T-helper 2 cell treated with Interferon-gamma antibody and Interleukin-4, amounts not matched to agents 5 μg/mL and 100 μg/mL, for 36 hours (primary cell): ENCODE measurements at regions not wholly inside any gene's neighbourhood (a gene's known extent, or its start where the extent isn't known, plus 50 kb on each side); places are given as distances from the start of the nearest gene placed in this dataset.

Experiments used
- DNase-seq: peaks from one replicate; pipeline ENCODE4 v3.0.0; 2021; ENCODE audit warnings: low spot score
- H3K27ac Mint-ChIP-seq: one replicate; pipeline ENCODE4 v1.8.0; 2021; ENCODE audit warnings: mild to moderate bottlenecking, mixed read lengths
- H3K27me3 Mint-ChIP-seq: one replicate; pipeline ENCODE4 v1.8.0; 2021; ENCODE audit warnings: low read depth, mixed read lengths
- H3K36me3 Mint-ChIP-seq: one replicate; pipeline ENCODE4 v1.8.0; 2021; ENCODE audit warnings: low read depth, mixed read lengths
- H3K4me1 Mint-ChIP-seq: one replicate; pipeline ENCODE4 v1.8.0; 2021; ENCODE audit warnings: low read depth, mixed read lengths
- H3K4me3 Mint-ChIP-seq: one replicate; pipeline ENCODE4 v1.8.0; 2022; ENCODE audit warnings: mild to moderate bottlenecking, moderate library complexity, mixed read lengths
- H3K9me3 Mint-ChIP-seq: one replicate; pipeline ENCODE4 v1.8.0; 2021; ENCODE audit warnings: mixed read lengths

DNA sequence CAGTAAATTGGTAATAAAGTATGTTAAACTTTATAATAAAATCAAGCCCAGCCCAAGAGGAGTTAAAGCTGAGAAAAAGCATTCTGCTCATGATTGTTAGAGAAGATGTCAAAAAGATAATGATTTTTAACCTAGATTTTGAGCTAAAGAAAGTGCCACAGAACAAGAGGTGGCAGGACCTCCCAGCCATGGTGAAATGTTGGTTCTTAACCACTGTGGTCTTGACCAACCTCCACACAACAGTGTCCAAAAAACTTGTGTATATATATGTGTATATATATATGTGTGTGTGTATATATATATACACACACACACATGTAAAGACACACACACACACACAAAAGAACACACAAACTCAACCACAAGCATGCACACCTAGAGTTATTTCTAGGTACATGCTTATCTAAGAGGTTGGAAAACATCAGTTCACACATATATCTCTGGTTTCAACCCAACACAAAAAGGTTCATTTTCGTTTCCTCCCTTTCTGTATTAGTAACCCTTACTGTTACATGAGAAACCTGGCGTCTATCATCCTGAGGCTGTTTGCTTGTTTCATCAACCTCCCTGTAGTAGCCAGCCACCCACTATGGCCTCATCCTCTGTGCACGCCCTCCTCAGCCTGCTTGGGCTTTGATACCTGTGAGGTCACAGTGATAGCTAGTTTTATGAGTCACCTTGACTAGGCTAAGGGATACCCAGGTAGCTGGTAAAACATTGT lies 631.8 kb upstream of the ID2 start:
- Mint-ChIP-seq H3K4me1 (peaks cover 38% of the 10 kb centered on the region), H3K27me3 (no peaks in the 10 kb centered on the region), H3K9me3 (peaks cover 7% of the 10 kb centered on the region), H3K27ac (peak overlapping the region; percentile 86), H3K36me3 (peaks cover 14% of the 10 kb centered on the region), H3K4me3 (peak overlapping the region; percentile 25)
- peak; percentile 82 for DNase-seq

DNA sequence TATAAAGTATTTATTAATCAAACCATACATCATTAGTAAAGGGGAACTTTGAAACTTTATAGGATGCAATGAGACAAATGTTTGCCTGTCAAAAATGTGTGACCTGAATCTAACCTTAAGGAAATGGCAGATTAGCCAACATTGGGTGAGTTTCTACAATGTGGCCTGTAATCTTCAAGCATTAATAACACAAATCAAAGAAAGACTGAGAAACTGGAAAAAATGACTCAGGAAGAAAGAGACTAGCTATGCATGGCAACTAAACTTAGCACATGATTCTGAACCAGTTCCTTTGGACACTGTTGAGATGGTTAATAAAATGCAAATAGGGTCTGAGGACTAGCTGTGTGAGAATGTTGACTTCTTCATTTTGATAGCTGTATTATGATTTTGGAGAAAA lies 628.6 kb upstream of the ID2 start:
- Mint-ChIP-seq H3K27me3 (no peaks in the 10 kb centered on the region), H3K36me3 (peaks cover 23% of the 10 kb centered on the region), H3K9me3 (peaks cover 26% of the 10 kb centered on the region), H3K4me1 (peaks cover 38% of the 10 kb centered on the region), H3K27ac (no peak overlapping the region), H3K4me3 (no peak overlapping the region)
- DNase-seq, result no peak

DNA sequence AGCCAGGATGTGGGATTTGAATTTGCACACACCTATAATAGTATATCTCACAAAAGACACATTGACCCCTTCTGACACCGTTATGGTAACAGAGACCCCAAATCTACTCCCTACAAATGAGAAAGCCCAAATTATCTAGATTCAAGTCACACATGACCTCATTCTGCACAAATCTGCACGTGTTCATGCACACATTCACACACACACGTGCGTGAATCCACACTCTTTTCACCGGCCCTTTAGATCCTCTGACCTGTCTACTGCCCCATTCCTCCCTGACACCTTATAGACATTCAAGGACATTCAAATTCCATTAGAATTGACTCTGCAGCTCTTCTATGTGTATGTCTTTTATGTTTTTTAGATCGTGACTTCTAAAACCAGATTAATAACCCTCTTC lies 627.8 kb upstream of the ID2 start:
- Mint-ChIP-seq H3K27ac (no peak overlapping the region), H3K4me3 (no peak overlapping the region), H3K27me3 (no peaks in the 10 kb centered on the region), H3K36me3 (peaks cover 23% of the 10 kb centered on the region), H3K4me1 (peaks cover 38% of the 10 kb centered on the region), H3K9me3 (peaks cover 26% of the 10 kb centered on the region)
- no peak for DNase-seq

GRCh38 chr2:8058652-8059051 lies 623.2 kb upstream of the ID2 start:
- H3K4me1 Mint-ChIP-seq, result peaks cover 20% of the 10 kb centered on the region
- peaks cover 21% of the 10 kb centered on the region for H3K9me3 Mint-ChIP-seq
- peaks cover 14% of the 10 kb centered on the region for H3K36me3 Mint-ChIP-seq
- H3K27ac Mint-ChIP-seq, result no peak overlapping the region
- no peak for DNase-seq
- no peak overlapping the region for H3K4me3 Mint-ChIP-seq
- H3K27me3 Mint-ChIP-seq, result no peaks in the 10 kb centered on the region

DNA sequence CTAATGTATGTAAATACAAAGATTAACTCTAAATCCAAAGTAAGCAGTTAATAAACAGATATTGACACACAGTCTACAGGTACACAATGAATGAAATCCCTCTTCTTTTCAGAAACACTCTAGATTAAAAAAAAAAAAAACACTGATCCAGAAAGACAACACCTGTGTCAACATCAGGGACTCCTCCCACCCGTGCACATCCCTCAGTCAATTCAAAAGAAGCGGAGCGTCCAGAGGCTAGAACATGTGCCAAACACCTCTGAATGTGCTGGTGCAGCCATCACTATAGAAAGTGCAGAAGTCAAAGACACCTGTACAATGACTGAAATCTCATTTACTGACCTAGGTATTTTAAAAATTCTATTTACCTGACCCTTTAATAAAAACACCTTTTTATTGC lies 622.6 kb upstream of the ID2 start:
- Mint-ChIP-seq H3K27me3 (no peaks in the 10 kb centered on the region), H3K4me1 (peaks cover 18% of the 10 kb centered on the region), H3K36me3 (peaks cover 17% of the 10 kb centered on the region), H3K27ac (no peak overlapping the region), H3K4me3 (no peak overlapping the region), H3K9me3 (peaks cover 27% of the 10 kb centered on the region)
- no peak for DNase-seq

DNA sequence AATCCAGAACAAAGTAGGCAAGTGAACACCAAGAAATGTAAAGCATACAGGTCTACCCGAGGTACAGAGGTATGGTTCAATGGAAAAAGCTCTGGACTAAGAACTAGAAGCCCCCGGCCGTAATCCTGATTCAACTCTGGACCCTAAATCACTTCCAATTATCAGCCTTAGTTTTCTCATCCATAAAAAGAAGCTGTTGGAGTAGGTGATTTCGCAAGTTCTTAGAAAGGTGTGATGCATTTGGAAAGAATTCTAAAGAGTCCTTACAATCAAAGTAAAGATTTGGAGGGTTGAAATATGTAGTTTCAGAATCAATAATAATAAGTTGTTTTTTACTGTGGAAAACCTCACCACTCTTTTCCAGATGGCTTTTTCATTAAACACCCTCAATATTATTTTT lies 622.1 kb upstream of the ID2 start:
- H3K9me3 Mint-ChIP-seq, result peaks cover 32% of the 10 kb centered on the region
- no peak overlapping the region for H3K27ac Mint-ChIP-seq
- H3K4me1 Mint-ChIP-seq, result peaks cover 18% of the 10 kb centered on the region
- DNase-seq, result no peak
- H3K36me3 Mint-ChIP-seq, result peaks cover 21% of the 10 kb centered on the region
- no peaks in the 10 kb centered on the region for H3K27me3 Mint-ChIP-seq
- H3K4me3 Mint-ChIP-seq, result no peak overlapping the region

GRCh38 chr2:8061219-8061618 lies 620.6 kb upstream of the ID2 start:
- no peak overlapping the region for H3K4me3 Mint-ChIP-seq
- peaks cover 18% of the 10 kb centered on the region for H3K4me1 Mint-ChIP-seq
- no peak for DNase-seq
- H3K27ac Mint-ChIP-seq, result no peak overlapping the region
- H3K27me3 Mint-ChIP-seq, result no peaks in the 10 kb centered on the region
- peaks cover 38% of the 10 kb centered on the region for H3K9me3 Mint-ChIP-seq
- H3K36me3 Mint-ChIP-seq, result peaks cover 21% of the 10 kb centered on the region

GRCh38 chr2:8064603-8065002 lies 617.3 kb upstream of the ID2 start:
- H3K4me3 Mint-ChIP-seq, result no peak overlapping the region
- H3K9me3 Mint-ChIP-seq, result peaks cover 26% of the 10 kb centered on the region
- no peaks in the 10 kb centered on the region for H3K27me3 Mint-ChIP-seq
- peaks cover 14% of the 10 kb centered on the region for H3K36me3 Mint-ChIP-seq
- no peak for DNase-seq
- H3K27ac Mint-ChIP-seq, result no peak overlapping the region
- H3K4me1 Mint-ChIP-seq, result peaks cover 9% of the 10 kb centered on the region

- Mint-ChIP-seq H3K27ac (no peak overlapping the region), H3K4me1 (peaks cover 6% of the 10 kb centered on the region), H3K4me3 (no peak overlapping the region), H3K27me3 (no peaks in the 10 kb centered on the region), H3K36me3 (peaks cover 14% of the 10 kb centered on the region), H3K9me3 (peaks cover 26% of the 10 kb centered on the region)
- no peak for DNase-seq
Observed at GRCh38 chr2:8065191-8065590, 616.7 kb upstream of the ID2 start.

- H3K36me3 Mint-ChIP-seq, result peaks cover 12% of the 10 kb centered on the region
- H3K9me3 Mint-ChIP-seq, result peaks cover 26% of the 10 kb centered on the region
- H3K27me3 Mint-ChIP-seq, result no peaks in the 10 kb centered on the region
- H3K4me3 Mint-ChIP-seq, result no peak overlapping the region
- no peak for DNase-seq
- no peak overlapping the region for H3K27ac Mint-ChIP-seq
- peaks cover 5% of the 10 kb centered on the region for H3K4me1 Mint-ChIP-seq
Observed at GRCh38 chr2:8067784-8068336, 614.0 kb upstream of the ID2 start.

- Mint-ChIP-seq H3K36me3 (peaks cover 15% of the 10 kb centered on the region), H3K9me3 (peaks cover 17% of the 10 kb centered on the region), H3K4me1 (peaks cover 15% of the 10 kb centered on the region), H3K27ac (no peak overlapping the region), H3K27me3 (no peaks in the 10 kb centered on the region), H3K4me3 (no peak overlapping the region)
- DNase-seq, result no peak
Observed at GRCh38 chr2:8072907-8073306, 608.9 kb upstream of the ID2 start.

DNA sequence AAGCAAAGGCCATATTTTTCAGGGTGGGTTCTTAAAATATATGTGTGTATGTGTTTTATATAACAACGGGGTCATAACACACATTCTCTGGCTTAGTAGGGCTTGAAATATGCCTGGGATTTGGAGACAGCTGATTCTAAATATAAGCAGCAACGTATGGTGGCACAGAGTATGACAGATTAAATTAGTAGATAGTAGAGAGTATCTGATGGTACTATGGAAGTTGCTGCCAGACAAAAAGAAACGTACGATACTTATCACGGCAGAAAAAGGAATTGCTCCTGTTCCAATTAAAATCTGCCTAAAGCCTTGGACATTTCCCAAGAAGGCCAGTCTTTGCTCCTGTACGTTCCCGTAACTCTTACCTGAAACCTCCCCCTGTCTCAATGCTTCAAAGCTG lies 607.9 kb upstream of the ID2 start:
- Mint-ChIP-seq H3K27ac (no peak overlapping the region), H3K4me3 (no peak overlapping the region), H3K9me3 (peaks cover 24% of the 10 kb centered on the region), H3K4me1 (peaks cover 15% of the 10 kb centered on the region), H3K36me3 (peaks cover 19% of the 10 kb centered on the region), H3K27me3 (no peaks in the 10 kb centered on the region)
- DNase-seq, result no peak

- H3K4me3 Mint-ChIP-seq, result no peak overlapping the region
- H3K36me3 Mint-ChIP-seq, result peaks cover 19% of the 10 kb centered on the region
Observed at GRCh38 chr2:8076448-8077342, 605.2 kb upstream of the ID2 start.

GRCh38 chr2:8078705-8079104 lies 603.2 kb upstream of the ID2 start:
- no peaks in the 10 kb centered on the region for H3K27me3 Mint-ChIP-seq
- H3K4me3 Mint-ChIP-seq, result no peak overlapping the region
- H3K36me3 Mint-ChIP-seq, result peaks cover 19% of the 10 kb centered on the region
- peaks cover 10% of the 10 kb centered on the region for H3K4me1 Mint-ChIP-seq
- peaks cover 24% of the 10 kb centered on the region for H3K9me3 Mint-ChIP-seq
- no peak for DNase-seq
- H3K27ac Mint-ChIP-seq, result no peak overlapping the region

More at GRCh38 chr2:8076448-8077342, 605.2 kb upstream of the ID2 start:
- no peak for DNase-seq
- peaks cover 24% of the 10 kb centered on the region for H3K9me3 Mint-ChIP-seq
- peak overlapping the region; percentile 55 for H3K27ac Mint-ChIP-seq
- no peaks in the 10 kb centered on the region for H3K27me3 Mint-ChIP-seq
- H3K4me1 Mint-ChIP-seq, result peaks cover 10% of the 10 kb centered on the region
